GM12873 (cell line): ENCODE measurements at regions not wholly inside any gene's neighbourhood (a gene's known extent, or its start where the extent isn't known, plus 50 kb on each side); places are given as distances from the start of the nearest gene placed in this dataset.

Source experiments
- TF ChIP-seq, protein P1 (sequence below): IDR thresholded peaks from 2 replicates; pipeline ENCODE4 v1.5.1; 2012; ENCODE audit warnings: low read depth, mild to moderate bottlenecking, moderate library complexity, low read length, control low read depth; ENCODE audit not compliant: insufficient read depth; ENCODE audit errors: missing control alignments

DNA sequence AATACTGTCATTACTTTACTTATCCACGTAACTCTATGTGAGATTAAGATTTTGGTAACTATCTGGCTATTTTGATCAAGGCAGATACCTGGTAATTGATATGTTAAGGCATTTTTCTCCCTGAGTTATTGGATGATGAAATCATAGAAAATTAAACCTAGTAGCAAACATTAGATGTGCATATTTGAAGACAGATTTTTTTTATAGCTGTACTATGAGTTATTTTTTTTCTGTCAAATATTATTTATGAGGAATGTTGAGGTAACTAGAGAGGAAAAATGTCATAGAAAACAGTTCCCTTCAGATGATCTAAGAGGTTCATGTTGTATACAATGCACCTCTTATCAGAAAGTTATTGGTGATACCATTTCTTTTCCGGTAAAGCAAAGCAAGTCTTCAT, 64.9 kb upstream of the SLC38A2 start:
- TF ChIP-seq, protein P1, sequence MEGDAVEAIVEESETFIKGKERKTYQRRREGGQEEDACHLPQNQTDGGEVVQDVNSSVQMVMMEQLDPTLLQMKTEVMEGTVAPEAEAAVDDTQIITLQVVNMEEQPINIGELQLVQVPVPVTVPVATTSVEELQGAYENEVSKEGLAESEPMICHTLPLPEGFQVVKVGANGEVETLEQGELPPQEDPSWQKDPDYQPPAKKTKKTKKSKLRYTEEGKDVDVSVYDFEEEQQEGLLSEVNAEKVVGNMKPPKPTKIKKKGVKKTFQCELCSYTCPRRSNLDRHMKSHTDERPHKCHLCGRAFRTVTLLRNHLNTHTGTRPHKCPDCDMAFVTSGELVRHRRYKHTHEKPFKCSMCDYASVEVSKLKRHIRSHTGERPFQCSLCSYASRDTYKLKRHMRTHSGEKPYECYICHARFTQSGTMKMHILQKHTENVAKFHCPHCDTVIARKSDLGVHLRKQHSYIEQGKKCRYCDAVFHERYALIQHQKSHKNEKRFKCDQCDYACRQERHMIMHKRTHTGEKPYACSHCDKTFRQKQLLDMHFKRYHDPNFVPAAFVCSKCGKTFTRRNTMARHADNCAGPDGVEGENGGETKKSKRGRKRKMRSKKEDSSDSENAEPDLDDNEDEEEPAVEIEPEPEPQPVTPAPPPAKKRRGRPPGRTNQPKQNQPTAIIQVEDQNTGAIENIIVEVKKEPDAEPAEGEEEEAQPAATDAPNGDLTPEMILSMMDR, result no peak

DNA sequence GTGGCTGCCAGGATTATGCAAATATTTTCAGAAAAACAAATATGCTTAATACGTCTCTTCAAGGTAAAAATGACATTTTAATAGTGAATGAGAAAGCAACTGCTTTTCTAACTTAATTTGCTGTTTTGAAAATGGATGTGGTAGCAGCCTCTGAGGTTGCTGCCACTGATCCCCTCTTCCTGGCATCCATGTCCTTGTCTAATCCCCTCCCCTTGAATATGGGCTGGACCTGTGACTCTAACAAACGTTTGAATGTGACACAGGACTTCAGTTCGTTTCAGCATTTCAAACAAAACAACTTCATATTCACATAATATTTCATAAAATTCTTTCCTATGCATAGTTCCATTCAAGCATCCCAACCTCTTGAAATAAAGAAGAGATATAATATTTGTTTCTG, 64.2 kb upstream of the SLC38A2 start:
- TF ChIP-seq, protein P1, result no peak

DNA sequence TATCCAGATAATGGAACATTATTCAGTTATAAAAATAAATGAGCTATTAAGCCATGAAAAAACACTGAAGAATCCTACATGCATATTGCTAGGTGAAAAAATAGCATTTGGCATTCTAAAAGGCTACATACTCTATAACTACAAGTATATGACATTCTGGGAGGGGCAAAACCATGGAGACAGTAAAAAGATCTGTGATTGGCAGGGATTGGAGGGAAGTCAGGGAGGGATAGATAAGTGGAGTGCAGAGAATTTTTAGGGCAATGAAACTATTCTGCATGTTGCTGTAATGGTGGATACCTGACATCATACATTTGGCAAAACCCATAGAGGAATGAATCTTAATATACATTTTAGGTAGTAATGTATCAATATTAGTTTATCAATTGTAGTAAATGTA, 63.1 kb upstream of the SLC38A2 start:
- TF ChIP-seq, protein P1, result no peak

DNA sequence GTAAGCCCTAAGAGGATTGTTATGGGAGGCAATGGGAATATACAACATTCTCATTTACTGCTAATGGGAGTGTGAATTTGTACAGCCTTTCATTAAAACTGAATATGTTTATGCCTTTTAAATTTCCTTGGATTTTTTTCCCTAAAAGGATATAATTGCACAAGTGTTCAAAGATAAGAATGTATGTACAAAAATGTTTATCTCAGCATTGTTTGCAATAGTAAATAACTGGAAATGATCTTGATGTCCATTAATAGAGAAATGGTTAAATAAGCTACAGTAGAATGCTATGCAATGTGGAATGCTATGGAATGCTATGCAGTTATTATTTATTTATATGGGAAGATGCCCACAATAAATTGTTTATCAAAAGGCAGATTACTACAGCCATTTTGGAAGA, 62.5 kb upstream of the SLC38A2 start:
- TF ChIP-seq, protein P1, result no peak

DNA sequence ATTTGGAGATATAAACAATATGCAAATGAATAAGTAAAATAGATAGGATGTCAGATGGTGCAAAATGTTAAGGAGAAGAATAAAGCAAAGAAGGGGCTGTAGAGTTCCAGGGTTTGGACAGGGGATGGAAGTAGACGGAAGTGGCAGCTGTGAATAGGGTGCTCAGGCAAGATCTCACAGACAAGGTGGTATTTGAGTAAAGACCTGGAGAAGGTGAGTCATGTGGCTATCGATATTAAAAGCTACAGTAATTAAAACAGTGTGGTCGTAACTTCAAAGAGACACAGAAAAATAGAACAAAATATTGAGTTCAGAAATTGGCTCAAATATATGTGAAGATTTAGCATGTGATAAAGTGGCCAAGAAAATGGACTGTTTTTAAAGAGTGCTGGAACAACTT, 61.3 kb upstream of the SLC38A2 start:
- TF ChIP-seq, protein P1, result no peak

DNA sequence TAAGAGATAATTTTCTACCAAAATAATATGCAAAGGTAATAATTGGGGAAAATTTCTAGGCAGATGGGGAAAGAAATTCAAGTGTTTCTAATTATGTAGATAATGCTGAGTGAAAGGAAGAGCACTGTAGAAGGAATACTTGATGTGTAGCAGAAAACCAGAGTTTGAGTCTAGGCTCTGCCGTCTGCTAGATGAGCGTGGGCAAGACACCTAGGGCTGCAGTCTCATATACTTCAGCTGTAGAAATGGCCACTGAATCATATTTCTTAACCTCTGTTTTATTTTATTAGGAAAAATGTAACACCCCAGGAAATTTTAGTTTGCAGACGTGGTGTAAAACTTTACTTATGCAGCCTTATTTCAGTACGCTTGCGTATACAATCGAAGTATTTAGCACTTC, 59.8 kb upstream of the SLC38A2 start:
- TF ChIP-seq, protein P1, result no peak

DNA sequence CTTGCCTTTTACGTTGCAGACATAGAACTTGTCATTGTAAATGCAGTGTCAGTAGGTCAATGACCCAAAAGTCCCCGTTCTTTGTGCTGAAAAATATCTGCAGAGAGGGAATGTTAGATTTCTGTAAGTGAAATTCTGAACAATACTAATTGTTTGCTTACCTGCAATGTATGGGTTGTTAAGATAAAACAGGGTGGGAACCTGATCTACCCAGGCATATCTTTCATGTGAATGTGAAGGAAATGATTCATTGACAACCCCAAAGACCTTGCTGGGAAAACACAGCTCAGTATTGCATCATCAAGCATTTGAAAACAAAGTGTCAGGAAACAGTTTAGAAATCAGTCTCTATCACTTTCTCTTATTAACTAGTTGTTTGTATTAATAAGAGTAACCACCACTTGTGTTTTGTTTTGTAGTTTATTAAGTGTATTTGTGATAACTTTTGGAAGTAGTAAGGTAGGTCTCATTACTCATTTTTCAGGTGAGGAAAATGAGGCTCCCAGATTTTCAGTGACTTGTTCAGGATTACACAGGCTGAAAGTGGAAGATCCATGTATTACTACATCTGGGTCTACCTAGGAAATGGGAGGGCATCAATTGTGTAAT, 57.9 kb upstream of the SLC38A2 start:
- TF ChIP-seq, protein P1, result no peak
